ENCODE measurements at regions not wholly inside any gene's neighbourhood (a gene's known extent, or its start where the extent isn't known, plus 50 kb on each side); places are given as distances from the start of the nearest gene placed in this dataset.

DNA sequence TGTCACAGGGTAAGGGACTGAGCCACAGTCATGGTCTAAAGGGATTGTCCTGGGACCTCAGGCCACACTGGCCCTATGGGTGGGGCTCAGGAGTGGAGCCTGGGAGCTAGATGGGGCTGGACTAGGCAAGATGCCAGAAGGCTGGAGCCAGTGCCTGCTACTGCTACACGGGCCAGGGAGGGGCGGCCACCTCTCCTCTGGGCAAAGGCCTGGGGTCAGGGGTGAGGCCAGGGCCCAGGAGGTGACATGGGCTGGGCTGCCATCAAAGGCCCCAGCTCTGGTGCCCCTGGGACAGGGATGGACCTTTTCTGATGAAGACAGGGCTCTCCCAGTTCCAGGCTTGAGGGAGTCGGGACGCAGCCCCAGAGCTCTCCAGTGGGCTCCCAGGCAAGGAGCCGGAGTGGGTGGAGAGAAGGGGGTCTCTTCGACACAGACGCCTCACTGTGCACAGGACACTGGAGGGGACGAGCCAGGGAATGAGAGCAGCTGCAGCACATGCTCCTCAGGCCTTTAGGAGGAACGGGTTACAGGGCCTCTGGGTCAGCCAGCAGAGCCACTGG is 62.1 kb upstream of the IQSEC1 start:
- TF ChIP-seq, protein P1, sequence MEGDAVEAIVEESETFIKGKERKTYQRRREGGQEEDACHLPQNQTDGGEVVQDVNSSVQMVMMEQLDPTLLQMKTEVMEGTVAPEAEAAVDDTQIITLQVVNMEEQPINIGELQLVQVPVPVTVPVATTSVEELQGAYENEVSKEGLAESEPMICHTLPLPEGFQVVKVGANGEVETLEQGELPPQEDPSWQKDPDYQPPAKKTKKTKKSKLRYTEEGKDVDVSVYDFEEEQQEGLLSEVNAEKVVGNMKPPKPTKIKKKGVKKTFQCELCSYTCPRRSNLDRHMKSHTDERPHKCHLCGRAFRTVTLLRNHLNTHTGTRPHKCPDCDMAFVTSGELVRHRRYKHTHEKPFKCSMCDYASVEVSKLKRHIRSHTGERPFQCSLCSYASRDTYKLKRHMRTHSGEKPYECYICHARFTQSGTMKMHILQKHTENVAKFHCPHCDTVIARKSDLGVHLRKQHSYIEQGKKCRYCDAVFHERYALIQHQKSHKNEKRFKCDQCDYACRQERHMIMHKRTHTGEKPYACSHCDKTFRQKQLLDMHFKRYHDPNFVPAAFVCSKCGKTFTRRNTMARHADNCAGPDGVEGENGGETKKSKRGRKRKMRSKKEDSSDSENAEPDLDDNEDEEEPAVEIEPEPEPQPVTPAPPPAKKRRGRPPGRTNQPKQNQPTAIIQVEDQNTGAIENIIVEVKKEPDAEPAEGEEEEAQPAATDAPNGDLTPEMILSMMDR (conservative IDR thresholded peaks at IDR 0.05; ENCODE audit: low read length): no peak
- no peak for DNase-seq (ENCODE audit: low read depth)
- no peak overlapping the region for H3K4me3 ChIP-seq (ENCODE audit: low read length)

DNA sequence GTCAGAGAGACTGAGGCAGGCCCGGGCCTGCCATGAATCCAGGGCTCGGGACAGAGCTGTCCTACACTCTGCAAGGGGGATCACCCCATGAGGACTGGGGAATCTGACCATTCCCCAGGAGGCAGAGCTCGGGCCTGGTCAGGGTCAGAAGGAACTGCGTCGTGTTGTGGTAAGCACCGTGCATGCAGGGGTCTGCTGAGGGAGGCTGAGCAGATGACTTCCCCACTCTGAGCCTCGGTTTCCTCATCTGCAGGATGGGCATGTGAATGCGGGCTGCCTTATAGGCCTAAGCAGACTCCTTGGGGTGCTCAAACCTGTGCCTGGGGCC is 61.6 kb upstream of the IQSEC1 start:
- no peak overlapping the region for H3K4me3 ChIP-seq (ENCODE audit: low read length)
- TF ChIP-seq, protein P1 (conservative IDR thresholded peaks at IDR 0.05; ENCODE audit: low read length): no peak
- no peak for DNase-seq (ENCODE audit: low read depth)

DNA sequence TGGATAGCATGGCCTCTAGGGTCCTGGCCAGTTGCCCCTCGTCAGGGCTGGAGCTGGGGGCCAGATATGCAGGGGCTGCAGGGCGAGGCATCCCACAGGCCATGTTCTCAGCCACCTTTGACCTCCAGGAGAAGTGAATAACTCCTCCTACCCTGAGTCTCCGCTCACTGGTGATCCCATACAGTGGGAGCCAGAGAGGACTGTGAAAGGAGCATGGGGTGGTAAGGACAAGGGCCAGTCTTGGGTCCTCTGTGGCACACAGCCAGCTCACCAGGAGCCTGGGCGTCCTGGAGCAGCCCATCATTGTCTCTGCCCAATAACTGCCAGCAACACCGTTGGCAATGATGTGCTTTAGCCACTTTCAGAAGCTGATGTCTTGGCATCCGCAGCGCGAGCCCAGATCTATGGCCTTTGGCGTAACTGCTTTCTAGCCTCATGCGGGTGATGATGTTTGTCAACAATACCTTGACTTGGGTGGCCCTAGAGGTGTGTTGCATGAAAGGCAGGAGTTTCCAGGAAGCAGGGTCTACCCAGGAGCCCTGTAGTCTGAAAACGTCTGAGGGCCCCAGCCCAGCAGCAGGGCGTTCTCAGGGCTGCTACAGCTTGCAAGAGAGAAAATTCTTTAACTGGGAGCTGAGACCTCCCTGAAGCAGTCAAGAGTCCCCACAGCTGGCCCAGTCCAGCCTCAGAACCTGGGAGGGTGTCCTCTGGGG is 61.1 kb upstream of the IQSEC1 start:
- DNase-seq (ENCODE audit: low read depth): no peak
- TF ChIP-seq, protein P1 (conservative IDR thresholded peaks at IDR 0.05; ENCODE audit: low read length): no peak
- H3K4me3 ChIP-seq (ENCODE audit: low read length): no peak overlapping the region

DNA sequence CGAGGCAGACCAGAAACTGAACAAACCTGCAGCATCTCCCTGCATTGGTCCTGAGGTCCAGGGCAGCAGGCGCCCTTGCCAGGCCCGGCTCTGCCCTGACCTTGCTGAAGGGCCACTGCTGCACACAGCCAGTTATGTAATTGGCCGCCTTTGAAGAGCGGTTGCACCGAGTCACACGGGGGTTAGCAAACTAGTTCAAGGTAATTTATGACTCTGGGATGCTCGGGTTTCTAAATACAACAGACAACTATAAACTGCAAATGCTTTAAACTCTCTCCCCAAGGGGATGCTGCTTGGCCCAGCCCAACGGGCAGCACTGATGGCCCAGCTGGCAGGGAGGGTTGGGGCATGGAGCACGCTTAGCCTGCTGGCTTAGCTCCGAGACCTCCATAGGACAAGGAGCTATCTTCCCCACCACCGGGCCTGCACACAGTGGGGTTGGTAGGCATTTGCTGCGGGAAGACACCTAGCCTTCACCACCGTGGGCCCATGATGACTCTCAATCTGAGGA is 60.3 kb upstream of the IQSEC1 start:
- TF ChIP-seq, protein P1 (conservative IDR thresholded peaks at IDR 0.05; ENCODE audit: low read length): no peak
- no peak overlapping the region for H3K4me3 ChIP-seq (ENCODE audit: low read length)
- DNase-seq (ENCODE audit: low read depth): no peak

DNA sequence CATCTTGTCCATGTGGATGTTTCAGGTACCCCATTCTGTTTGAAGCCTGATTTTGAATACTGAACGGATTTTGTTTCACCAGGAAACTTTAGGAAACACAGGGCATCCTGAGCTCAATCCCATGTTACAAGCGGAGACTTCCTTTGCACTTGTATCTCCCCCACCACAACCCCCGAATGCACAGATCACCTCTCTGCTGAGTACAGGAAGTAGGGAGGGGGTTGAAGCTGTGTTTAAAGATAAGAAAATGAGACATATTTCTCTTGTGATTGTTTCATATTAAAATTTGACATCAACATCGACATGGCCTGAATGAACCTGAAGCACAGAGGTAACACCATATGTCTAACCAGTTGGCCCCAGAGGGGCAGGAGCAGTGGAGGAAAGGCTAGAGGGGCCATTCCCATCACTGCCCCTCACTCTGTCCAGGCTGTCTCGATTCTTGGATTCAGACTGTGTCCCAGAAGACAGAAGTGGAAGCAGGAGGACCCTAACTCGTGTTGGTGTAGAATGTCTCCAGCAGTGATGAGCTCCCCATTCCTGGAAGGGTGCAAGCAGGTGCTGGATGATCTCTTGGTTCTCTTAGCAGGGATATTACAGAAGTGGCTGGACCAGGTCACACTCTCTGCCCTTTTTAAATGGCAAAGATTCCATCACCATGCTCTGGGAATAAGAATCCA is 59.6 kb upstream of the IQSEC1 start:
- no peak for DNase-seq (ENCODE audit: low read depth)
- H3K4me3 ChIP-seq (ENCODE audit: low read length): no peak overlapping the region
- TF ChIP-seq, protein P1 (conservative IDR thresholded peaks at IDR 0.05; ENCODE audit: low read length): no peak

DNA sequence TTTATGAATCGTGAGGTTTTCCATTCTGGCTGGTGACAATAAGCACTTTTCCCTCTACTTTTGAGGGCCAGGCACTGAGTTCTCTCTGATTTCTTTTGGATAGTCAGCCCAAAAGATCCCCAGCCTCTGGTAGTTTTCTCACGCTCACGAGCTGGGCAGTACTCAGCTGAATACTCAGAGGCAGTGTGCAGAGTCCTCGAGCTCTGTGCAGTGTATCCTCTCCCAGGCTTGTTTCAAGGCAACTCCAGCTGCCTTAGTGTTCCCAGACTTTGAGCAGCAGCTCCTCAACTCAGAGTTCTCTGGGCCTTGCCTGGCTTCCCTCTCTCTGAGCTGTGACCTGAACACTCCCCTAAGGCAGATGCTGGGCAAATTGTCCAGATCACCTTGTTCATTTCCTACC is 59.1 kb upstream of the IQSEC1 start:
- no peak overlapping the region for H3K4me3 ChIP-seq (ENCODE audit: low read length)
- TF ChIP-seq, protein P1 (conservative IDR thresholded peaks at IDR 0.05; ENCODE audit: low read length): no peak
- no peak for DNase-seq (ENCODE audit: low read depth)

All from AG10803 (cell line).